HepG2 (cell line): ENCODE measurements at regions not wholly inside any gene's neighbourhood (a gene's known extent, or its start where the extent isn't known, plus 50 kb on each side); places are given as distances from the start of the nearest gene placed in this dataset.

Source experiments
- ATAC-seq: fragments of 200-7000 bp; cut with Tn5 transposase; 3 replicates; pipeline ENCODE4 v1.9.1; 2020; ENCODE audit warnings: mild to moderate bottlenecking, moderate library complexity
- BruUV-seq: library from RNA; stranded (reverse); fragments of 400-500 nt; replicated peaks from 2 replicates; lab custom pipeline; 2021; lab: Mats Ljungman, UMichigan
- CTCF ChIA-PET: fragments of 300-600 bp; formaldehyde crosslinking; extraction: SDS; loops from one replicate; lab custom pipeline; 2021; ENCODE audit warnings: low total read pairs, inconsistent platforms, low intra/inter-chr PET ratio; lab: Yijun Ruan, JAX
- POLR2A ChIA-PET: fragments of 350-600 bp; sonication (Branson Sonifier 250); formaldehyde crosslinking; loops from one replicate; lab custom pipeline; 2020; ENCODE audit warnings: antibody characterized with exemption, inconsistent platforms; lab: Yijun Ruan, JAX
- DNase-seq: peaks from one replicate; pipeline ENCODE4 v3.0.0-alpha.2; 2015; ENCODE audit warnings: low spot score
- FAIRE-seq: peaks from 3 replicates; lab custom pipeline; 2011; peaks lifted over from hg19 to GRCh38; lab: Jason Lieb, UNC
- H2AFZ ChIP-seq: one replicate; pipeline ENCODE4 v1.6.1; 2011; ENCODE audit warnings: low read length, inconsistent platforms
- H3K27ac ChIP-seq: fragments of 300-600 bp; 3 replicates; pipeline ENCODE4 v1.8.0; 2011; ENCODE audit warnings: mixed run types, mild to moderate bottlenecking, mixed read lengths, low read length, inconsistent platforms; ENCODE audit not compliant: insufficient read depth; ENCODE audit errors: extremely low read length
- H3K27me3 ChIP-seq, 2 experiments: fragments of 200-600 bp in 1 of 2; 2 replicates in 1 of 2; 3 replicates in 1 of 2; pipeline versions ENCODE4 v1.6.0 to v1.8.0; 2011; ENCODE audit warnings: low read length in 2 of 2, mild to moderate bottlenecking in 2 of 2, moderate library complexity in 2 of 2, inconsistent platforms in 1 of 2; ENCODE audit not compliant: insufficient read depth in 2 of 2, control insufficient read depth in 1 of 2
- H3K36me3 ChIP-seq, 2 experiments: fragments of 200-600 bp in 1 of 2; replicated peaks in 1 of 2; 2 replicates in 1 of 2; 3 replicates in 1 of 2; pipeline versions ENCODE4 v1.5.1 to v1.8.0; 2011; ENCODE audit warnings: low read length in 2 of 2, inconsistent platforms in 1 of 2; ENCODE audit not compliant: insufficient read depth in 2 of 2, control insufficient read depth in 1 of 2
- H3K4me1 ChIP-seq: 2 replicates; pipeline ENCODE4 v1.5.1; 2012; ENCODE audit warnings: low read length, inconsistent platforms; ENCODE audit not compliant: insufficient read depth
- H3K4me2 ChIP-seq: 2 replicates; pipeline ENCODE4 v1.6.0; 2011; ENCODE audit warnings: low read depth, low read length, inconsistent platforms
- H3K4me3 ChIP-seq, 3 experiments: fragments of 200-600 bp in 1 of 3; sonication (generic), shearing (Covaris generic) in 1 of 3; replicated peaks in 1 of 3; 2 replicates each; pipeline ENCODE4 v1.5.1; 2011 to 2016; ENCODE audit warnings: low read length in 3 of 3, inconsistent platforms in 2 of 3, low read depth in 2 of 3, mild to moderate bottlenecking in 2 of 3, control low read depth in 1 of 3, mixed read lengths in 1 of 3; ENCODE audit not compliant: insufficient read depth in 1 of 3
- H3K79me2 ChIP-seq: one replicate; pipeline ENCODE4 v1.6.1; 2011; ENCODE audit warnings: low read length, inconsistent platforms; ENCODE audit not compliant: insufficient read depth
- H3K9ac ChIP-seq: 2 replicates; pipeline ENCODE4 v1.6.0; 2011; ENCODE audit warnings: mild to moderate bottlenecking, low read depth, low read length, inconsistent platforms; ENCODE audit not compliant: insufficient read depth
- H3K9me3 ChIP-seq: 2 replicates; pipeline ENCODE4 v1.5.1; 2012; ENCODE audit warnings: mild to moderate bottlenecking, low read length
- H4K20me1 ChIP-seq: 2 replicates; pipeline ENCODE4 v1.6.0; 2011; ENCODE audit warnings: inconsistent platforms, mild to moderate bottlenecking, low read length, moderate library complexity; ENCODE audit not compliant: insufficient read depth
- ARNTL ChIP-seq: sonication (generic); formaldehyde crosslinking; IDR thresholded peaks from 2 replicates; pipeline ENCODE4 v1.4.0; 2020; ENCODE audit warnings: mild to moderate bottlenecking, missing genetic modification reagents
- NBN ChIP-seq: fragments of 450-650 bp; conservative IDR thresholded peaks from 2 replicates; pipeline ENCODE4 v1.6.1; 2017
- NFYC ChIP-seq: IDR thresholded peaks from 2 replicates; pipeline ENCODE4 v1.6.1; 2016; ENCODE audit warnings: missing genetic modification reagents, missing compliant biosample characterization
- REXO4 ChIP-seq: sonication (generic); formaldehyde crosslinking; IDR thresholded peaks from 2 replicates; pipeline ENCODE4 v1.8.0; 2022; ENCODE audit warnings: missing genetic modification reagents, mild to moderate bottlenecking, borderline replicate concordance
- SIX4 ChIP-seq: sonication (generic); formaldehyde crosslinking; IDR thresholded peaks from 2 replicates; pipeline ENCODE4 v1.4.0; 2020; ENCODE audit warnings: missing genetic modification reagents
- SOX13 ChIP-seq, 3 experiments: fragments of 450-650 bp in 1 of 3; sonication (generic) in 1 of 3; formaldehyde crosslinking in 1 of 3; IDR thresholded peaks in 2 of 3; conservative IDR thresholded peaks in 1 of 3; 2 replicates each; pipeline versions ENCODE4 v1.5.0 to v1.6.1; 2016 to 2020; ENCODE audit warnings: antibody characterized with exemption in 1 of 3, mild to moderate bottlenecking in 1 of 3, missing compliant biosample characterization in 1 of 3, missing genetic modification reagents in 1 of 3, moderate library complexity in 1 of 3
- SP4 ChIP-seq: sonication (generic); formaldehyde crosslinking; IDR thresholded peaks from 2 replicates; pipeline ENCODE4 v1.8.1; 2023; ENCODE audit warnings: mild to moderate bottlenecking, missing genetic modification reagents
- ZNF207 ChIP-seq: fragments of 450-650 bp; IDR thresholded peaks from 2 replicates; pipeline ENCODE4 v1.6.1; 2016; ENCODE audit warnings: antibody characterized with exemption, borderline replicate concordance
- ZNF543 ChIP-seq: sonication (generic); formaldehyde crosslinking; IDR thresholded peaks from 2 replicates; pipeline ENCODE4 v1.4.0; 2020; ENCODE audit warnings: mild to moderate bottlenecking, missing genetic modification reagents
- ZNF75D ChIP-seq: sonication (generic); formaldehyde crosslinking; IDR thresholded peaks from 2 replicates; pipeline ENCODE4 v1.8.1; 2023; ENCODE audit warnings: missing genetic modification reagents, mild to moderate bottlenecking, borderline replicate concordance
- ZSCAN29 ChIP-seq: sonication (generic); formaldehyde crosslinking; conservative IDR thresholded peaks from 2 replicates; pipeline ENCODE4 v1.4.0; 2020; ENCODE audit warnings: mild to moderate bottlenecking, missing genetic modification reagents
- WGBS: methylation state at CpG from one replicate; pipeline ENCODE4 v1.1.6; 2017; ENCODE audit warnings: low lambda C conversion rate; 5-methylcytosine and 5-hydroxymethylcytosine counted together
- in situ Hi-C: cut with HindIII; loops from 2 replicates; pipeline ENCODE4 v1.10.0; 2017; ENCODE audit warnings: low pct_unique_long_range_greater_than_20kb; ENCODE audit not compliant: extremely low pct_ligation_motif_present
- intact Hi-C: fragments of 100-400 bp; cut with micrococcal nuclease; formaldehyde crosslinking; loops from one replicate; pipeline ENCODE4 v1.10.0; 2022; ENCODE audit not compliant: unreplicated experiment
- TF ChIP-seq, protein P1 (sequence below): sonication (generic); formaldehyde crosslinking; conservative IDR thresholded peaks from 2 replicates; pipeline ENCODE4 v1.4.0; 2020; ENCODE audit warnings: mild to moderate bottlenecking, missing genetic modification reagents, moderate library complexity
- TF ChIP-seq, protein P2 (sequence below): IDR thresholded peaks from 2 replicates; pipeline ENCODE4 v1.6.1; 2012; ENCODE audit warnings: low read depth, low read length, improper control_type of control experiment
- TF ChIP-seq, protein P3 (sequence below): sonication (generic); formaldehyde crosslinking; IDR thresholded peaks from 2 replicates; pipeline ENCODE4 v1.4.0; 2020; ENCODE audit warnings: missing genetic modification reagents
- TF ChIP-seq, protein P4 (sequence below): fragments of 450-650 bp; IDR thresholded peaks from 2 replicates; pipeline ENCODE4 v1.6.1; 2016

DNA sequence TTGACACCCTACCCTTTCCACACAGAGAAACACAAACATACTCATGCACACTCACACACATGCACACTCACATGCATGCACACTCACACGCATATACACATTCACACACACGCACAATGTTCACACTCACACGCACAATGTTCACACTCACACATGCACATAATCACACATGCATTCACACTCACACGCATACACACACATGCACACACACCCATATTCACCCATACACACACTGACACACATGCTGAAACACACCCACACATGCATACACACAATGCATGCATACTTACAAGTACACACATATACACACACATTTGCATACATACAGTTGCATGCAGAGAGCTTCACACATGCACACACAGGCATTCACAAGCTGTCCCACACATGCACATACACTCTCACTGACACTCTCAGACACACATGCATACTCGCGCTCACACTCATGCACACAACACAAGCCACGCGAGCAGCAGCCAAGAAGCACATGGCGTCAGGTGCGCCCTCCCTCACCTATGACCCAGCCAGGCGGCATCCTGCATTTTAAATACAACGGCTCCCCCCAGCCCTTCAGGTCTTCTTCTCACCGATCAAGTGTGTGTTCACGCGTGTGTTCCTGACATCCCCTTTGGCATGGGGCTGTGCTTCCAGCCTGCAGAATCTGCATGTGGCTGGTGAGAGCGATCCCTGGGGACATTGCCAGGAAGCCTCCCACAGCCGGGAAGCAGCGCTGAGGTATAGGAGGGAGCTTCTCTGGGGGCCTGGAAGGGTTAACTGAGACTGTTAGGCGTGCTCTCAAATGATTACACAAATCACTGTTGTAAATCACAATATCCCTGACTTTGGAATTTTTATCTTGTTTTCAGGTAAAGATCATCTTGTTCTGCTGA is 195.1 kb downstream of the RTP5 start:
- TF ChIP-seq, protein P1, sequence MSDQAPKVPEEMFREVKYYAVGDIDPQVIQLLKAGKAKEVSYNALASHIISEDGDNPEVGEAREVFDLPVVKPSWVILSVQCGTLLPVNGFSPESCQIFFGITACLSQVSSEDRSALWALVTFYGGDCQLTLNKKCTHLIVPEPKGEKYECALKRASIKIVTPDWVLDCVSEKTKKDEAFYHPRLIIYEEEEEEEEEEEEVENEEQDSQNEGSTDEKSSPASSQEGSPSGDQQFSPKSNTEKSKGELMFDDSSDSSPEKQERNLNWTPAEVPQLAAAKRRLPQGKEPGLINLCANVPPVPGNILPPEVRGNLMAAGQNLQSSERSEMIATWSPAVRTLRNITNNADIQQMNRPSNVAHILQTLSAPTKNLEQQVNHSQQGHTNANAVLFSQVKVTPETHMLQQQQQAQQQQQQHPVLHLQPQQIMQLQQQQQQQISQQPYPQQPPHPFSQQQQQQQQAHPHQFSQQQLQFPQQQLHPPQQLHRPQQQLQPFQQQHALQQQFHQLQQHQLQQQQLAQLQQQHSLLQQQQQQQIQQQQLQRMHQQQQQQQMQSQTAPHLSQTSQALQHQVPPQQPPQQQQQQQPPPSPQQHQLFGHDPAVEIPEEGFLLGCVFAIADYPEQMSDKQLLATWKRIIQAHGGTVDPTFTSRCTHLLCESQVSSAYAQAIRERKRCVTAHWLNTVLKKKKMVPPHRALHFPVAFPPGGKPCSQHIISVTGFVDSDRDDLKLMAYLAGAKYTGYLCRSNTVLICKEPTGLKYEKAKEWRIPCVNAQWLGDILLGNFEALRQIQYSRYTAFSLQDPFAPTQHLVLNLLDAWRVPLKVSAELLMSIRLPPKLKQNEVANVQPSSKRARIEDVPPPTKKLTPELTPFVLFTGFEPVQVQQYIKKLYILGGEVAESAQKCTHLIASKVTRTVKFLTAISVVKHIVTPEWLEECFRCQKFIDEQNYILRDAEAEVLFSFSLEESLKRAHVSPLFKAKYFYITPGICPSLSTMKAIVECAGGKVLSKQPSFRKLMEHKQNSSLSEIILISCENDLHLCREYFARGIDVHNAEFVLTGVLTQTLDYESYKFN (CRISPR knock-in tag), result no peak
- TF ChIP-seq ZNF543 (CRISPR knock-in tag), result no peak
- TF ChIP-seq, protein P2, sequence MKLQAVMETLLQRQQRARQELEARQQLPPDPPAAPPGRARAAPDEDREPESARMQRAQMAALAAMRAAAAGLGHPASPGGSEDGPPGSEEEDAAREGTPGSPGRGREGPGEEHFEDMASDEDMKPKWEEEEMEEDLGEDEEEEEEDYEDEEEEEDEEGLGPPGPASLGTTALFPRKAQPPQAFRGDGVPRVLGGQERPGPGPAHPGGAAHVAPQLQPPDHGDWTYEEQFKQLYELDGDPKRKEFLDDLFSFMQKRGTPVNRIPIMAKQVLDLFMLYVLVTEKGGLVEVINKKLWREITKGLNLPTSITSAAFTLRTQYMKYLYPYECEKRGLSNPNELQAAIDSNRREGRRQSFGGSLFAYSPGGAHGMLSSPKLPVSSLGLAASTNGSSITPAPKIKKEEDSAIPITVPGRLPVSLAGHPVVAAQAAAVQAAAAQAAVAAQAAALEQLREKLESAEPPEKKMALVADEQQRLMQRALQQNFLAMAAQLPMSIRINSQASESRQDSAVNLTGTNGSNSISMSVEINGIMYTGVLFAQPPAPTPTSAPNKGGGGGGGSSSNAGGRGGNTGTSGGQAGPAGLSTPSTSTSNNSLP, result no peak
- TF ChIP-seq ARNTL (CRISPR knock-in tag), result no peak
- TF ChIP-seq, protein P3, sequence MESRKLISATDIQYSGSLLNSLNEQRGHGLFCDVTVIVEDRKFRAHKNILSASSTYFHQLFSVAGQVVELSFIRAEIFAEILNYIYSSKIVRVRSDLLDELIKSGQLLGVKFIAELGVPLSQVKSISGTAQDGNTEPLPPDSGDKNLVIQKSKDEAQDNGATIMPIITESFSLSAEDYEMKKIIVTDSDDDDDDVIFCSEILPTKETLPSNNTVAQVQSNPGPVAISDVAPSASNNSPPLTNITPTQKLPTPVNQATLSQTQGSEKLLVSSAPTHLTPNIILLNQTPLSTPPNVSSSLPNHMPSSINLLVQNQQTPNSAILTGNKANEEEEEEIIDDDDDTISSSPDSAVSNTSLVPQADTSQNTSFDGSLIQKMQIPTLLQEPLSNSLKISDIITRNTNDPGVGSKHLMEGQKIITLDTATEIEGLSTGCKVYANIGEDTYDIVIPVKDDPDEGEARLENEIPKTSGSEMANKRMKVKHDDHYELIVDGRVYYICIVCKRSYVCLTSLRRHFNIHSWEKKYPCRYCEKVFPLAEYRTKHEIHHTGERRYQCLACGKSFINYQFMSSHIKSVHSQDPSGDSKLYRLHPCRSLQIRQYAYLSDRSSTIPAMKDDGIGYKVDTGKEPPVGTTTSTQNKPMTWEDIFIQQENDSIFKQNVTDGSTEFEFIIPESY (CRISPR knock-in tag), result no peak
- 0 out of 2 replicates have a peak, but pooled peaks have one; percentile 47 for TF ChIP-seq NBN
- 0 out of 2 replicates have a peak, but pooled peaks have one; percentile 28 for TF ChIP-seq SP4 (CRISPR knock-in tag)
- no peak for TF ChIP-seq ZSCAN29 (CRISPR knock-in tag)
- TF ChIP-seq, protein P4, sequence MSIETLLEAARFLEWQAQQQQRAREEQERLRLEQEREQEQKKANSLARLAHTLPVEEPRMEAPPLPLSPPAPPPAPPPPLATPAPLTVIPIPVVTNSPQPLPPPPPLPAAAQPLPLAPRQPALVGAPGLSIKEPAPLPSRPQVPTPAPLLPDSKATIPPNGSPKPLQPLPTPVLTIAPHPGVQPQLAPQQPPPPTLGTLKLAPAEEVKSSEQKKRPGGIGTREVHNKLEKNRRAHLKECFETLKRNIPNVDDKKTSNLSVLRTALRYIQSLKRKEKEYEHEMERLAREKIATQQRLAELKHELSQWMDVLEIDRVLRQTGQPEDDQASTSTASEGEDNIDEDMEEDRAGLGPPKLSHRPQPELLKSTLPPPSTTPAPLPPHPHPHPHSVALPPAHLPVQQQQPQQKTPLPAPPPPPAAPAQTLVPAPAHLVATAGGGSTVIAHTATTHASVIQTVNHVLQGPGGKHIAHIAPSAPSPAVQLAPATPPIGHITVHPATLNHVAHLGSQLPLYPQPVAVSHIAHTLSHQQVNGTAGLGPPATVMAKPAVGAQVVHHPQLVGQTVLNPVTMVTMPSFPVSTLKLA, result peak; percentile 81
- no peak for TF ChIP-seq SIX4 (CRISPR knock-in tag)
- 0 out of 2 replicates have a peak, but pooled peaks have one; percentile 25 for TF ChIP-seq ZNF207
- no peak for TF ChIP-seq SOX13 (IDR thresholded peaks at IDR 0.05)
- no peak for TF ChIP-seq SOX13 (CRISPR knock-in tag; conservative IDR thresholded peaks at IDR 0.05 in 1 of 2, IDR thresholded peaks at IDR 0.05 in 1 of 2)
- TF ChIP-seq REXO4, result no peak
- no peak for TF ChIP-seq NFYC (CRISPR knock-in tag)
- TF ChIP-seq ZNF75D (CRISPR knock-in tag), result no peak
- no peaks in the 10 kb centered on the region for H3K79me2 ChIP-seq
- peaks cover 33% of the 10 kb centered on the region for H3K4me1 ChIP-seq
- POLR2A ChIA-PET, result no interaction called here
- H3K4me3 ChIP-seq, result no peak overlapping the region
- no TSS peak for BruUV-seq
- intact Hi-C loops (no loop called here), in situ Hi-C loops (no loop called here)
- ATAC-seq (no peak), DNase-seq (no peak), FAIRE-seq (peak; percentile 23)
- no peak overlapping the region for H3K9ac ChIP-seq
- no peaks in the 10 kb centered on the region for H4K20me1 ChIP-seq
- no peaks in the 10 kb centered on the region; the same call in 1 of the 2 replicates for H3K9me3 ChIP-seq
- no peak overlapping the region for H2AFZ ChIP-seq
- H3K27me3 ChIP-seq, result no peaks in the 10 kb centered on the region
- no peaks in the 10 kb centered on the region for H3K36me3 ChIP-seq
- H3K4me2 ChIP-seq, result no peak overlapping the region
- H3K27ac ChIP-seq, result no peak overlapping the region
- CTCF ChIA-PET, result no interaction called here
- WGBS, result 94% methylated on average over 19 of the region's 19 CpGs
